GM23338 (cell line): ENCODE measurements at regions not wholly inside any gene's neighbourhood (a gene's known extent, or its start where the extent isn't known, plus 50 kb on each side); places are given as distances from the start of the nearest gene placed in this dataset.

Experiments
- CTCF ChIP-seq, 2 experiments: fragments of 200-600 bp in 1 of 2; sonication (generic) in 1 of 2; conservative IDR thresholded peaks; 2 replicates each; pipeline versions ENCODE4 v1.5.1 to v1.6.1; 2016 to 2017; ENCODE audit warnings: antibody characterized with exemption in 2 of 2, low read depth in 2 of 2, mild to moderate bottlenecking in 2 of 2, moderate library complexity in 1 of 2
- EZH2phosphoT487 ChIP-seq: fragments of 200-600 bp; sonication (generic); IDR thresholded peaks from one replicate; pipeline ENCODE4 v1.8.1; 2018; ENCODE audit warnings: antibody characterized with exemption; ENCODE audit not compliant: unreplicated experiment
- POLR2AphosphoS5 ChIP-seq: IDR thresholded peaks from 2 replicates; pipeline ENCODE4 v1.6.1; 2016; ENCODE audit warnings: antibody characterized with exemption, low read depth
- REST ChIP-seq: IDR thresholded peaks from one replicate; pipeline ENCODE4 v1.6.1; 2018; ENCODE audit warnings: antibody characterized with exemption; ENCODE audit not compliant: unreplicated experiment
- ZNF114 ChIP-seq: fragments of 250-450 bp; sonication (Bioruptor Pico); IDR thresholded peaks from 2 replicates; pipeline ENCODE4 v1.5.0; 2020; ENCODE audit warnings: mild to moderate bottlenecking, moderate library complexity

GRCh38 chr3:177307826-177308225 lies 110.5 kb upstream of the TBL1XR1 start:
- TF ChIP-seq CTCF (conservative IDR thresholded peaks at IDR 0.05; ENCODE audit: low read depth in 2 of 2), result no peak
- TF ChIP-seq REST, result no peak
- no peak for TF ChIP-seq ZNF114 (CRISPR knock-in tag)
- no peak for TF ChIP-seq POLR2AphosphoS5
- no peak for TF ChIP-seq EZH2phosphoT487
